ENCODE measurements at regions not wholly inside any gene's neighbourhood (a gene's known extent, or its start where the extent isn't known, plus 50 kb on each side); places are given as distances from the start of the nearest gene placed in this dataset.

DNA sequence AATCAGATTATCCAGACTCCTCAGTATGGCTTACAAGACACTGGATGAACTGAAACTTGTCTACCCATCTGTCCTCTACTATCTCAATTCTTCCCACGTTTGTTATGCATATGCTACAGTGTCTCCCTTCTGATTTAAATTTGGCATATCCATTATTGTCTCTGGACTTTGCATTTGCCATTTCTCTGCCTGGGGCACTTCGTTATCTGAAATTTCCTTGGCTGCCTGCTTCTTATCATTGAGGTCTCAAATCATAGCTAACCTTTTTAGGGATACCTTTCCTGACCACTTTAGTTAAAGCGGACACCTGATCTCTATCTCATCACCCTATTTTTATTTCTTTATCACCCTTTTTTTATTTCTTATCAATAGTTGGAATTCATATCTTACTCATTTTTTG is 853.4 kb downstream of the KCNJ2 start:
- Histone ChIP-seq H3K79me2 (ENCODE audit: control insufficient read depth, insufficient read depth, low read length) (no peaks in the 10 kb centered on the region), H3K9me3 (ENCODE audit: control extremely low read depth in 1 of 3, control insufficient read depth in 2 of 3, insufficient read depth in 1 of 3, low read length in 2 of 3) (peaks cover 0 to 2% (median 0%) of the 10 kb centered on the region in 3 donors), H3K36me3 (replicated peaks in 1 of 2; ENCODE audit: control extremely low read depth in 1 of 2, control insufficient read depth in 1 of 2, extremely low read depth in 1 of 2, insufficient read depth in 2 of 2, low read length in 1 of 2) (no peaks in the 10 kb centered on the region), H3K4me3 (ENCODE audit: control extremely low read depth in 1 of 5, extremely low read depth in 1 of 5, insufficient read depth in 1 of 5, low read depth in 2 of 5, low read length in 4 of 5) (no peak overlapping the region), H3K4me2 (replicated peaks; ENCODE audit: low read depth, low read length, poor library complexity, severe bottlenecking) (no peak overlapping the region), H3K27ac (ENCODE audit: low read length in 2 of 2) (no peak overlapping the region), H2AFZ (ENCODE audit: insufficient read depth, low read depth, low read length, poor library complexity, severe bottlenecking) (no peak overlapping the region), H4K20me1 (ENCODE audit: control insufficient read depth, insufficient read depth, low read length, poor library complexity, severe bottlenecking) (no peaks in the 10 kb centered on the region), H3K27me3 (replicated peaks in 1 of 4; ENCODE audit: control extremely low read depth in 1 of 4, control insufficient read depth in 3 of 4, insufficient read depth in 4 of 4, low read length in 3 of 4) (no peaks in the 10 kb centered on the region), H3K4me1 (ENCODE audit: control insufficient read depth in 2 of 2, insufficient read depth in 2 of 2, low read length in 2 of 2) (no peaks in the 10 kb centered on the region), H3K9ac (ENCODE audit: low read length) (no peak overlapping the region)
- WGBS (ENCODE audit: insufficient coverage), result 58% methylated on average over 2 of the region's 3 CpGs
- ATAC-seq (ENCODE audit: low read depth) (no peak), DNase-seq (no peak)
- Mint-ChIP-seq H3K4me3 (no peak overlapping the region), H3K4me1 (no peaks in the 10 kb centered on the region), H3K27me3 (no peaks in the 10 kb centered on the region), H3K9me3 (ENCODE audit: insufficient read depth) (no peaks in the 10 kb centered on the region), H3K27ac (no peak overlapping the region)
- TF ChIP-seq, protein P1, sequence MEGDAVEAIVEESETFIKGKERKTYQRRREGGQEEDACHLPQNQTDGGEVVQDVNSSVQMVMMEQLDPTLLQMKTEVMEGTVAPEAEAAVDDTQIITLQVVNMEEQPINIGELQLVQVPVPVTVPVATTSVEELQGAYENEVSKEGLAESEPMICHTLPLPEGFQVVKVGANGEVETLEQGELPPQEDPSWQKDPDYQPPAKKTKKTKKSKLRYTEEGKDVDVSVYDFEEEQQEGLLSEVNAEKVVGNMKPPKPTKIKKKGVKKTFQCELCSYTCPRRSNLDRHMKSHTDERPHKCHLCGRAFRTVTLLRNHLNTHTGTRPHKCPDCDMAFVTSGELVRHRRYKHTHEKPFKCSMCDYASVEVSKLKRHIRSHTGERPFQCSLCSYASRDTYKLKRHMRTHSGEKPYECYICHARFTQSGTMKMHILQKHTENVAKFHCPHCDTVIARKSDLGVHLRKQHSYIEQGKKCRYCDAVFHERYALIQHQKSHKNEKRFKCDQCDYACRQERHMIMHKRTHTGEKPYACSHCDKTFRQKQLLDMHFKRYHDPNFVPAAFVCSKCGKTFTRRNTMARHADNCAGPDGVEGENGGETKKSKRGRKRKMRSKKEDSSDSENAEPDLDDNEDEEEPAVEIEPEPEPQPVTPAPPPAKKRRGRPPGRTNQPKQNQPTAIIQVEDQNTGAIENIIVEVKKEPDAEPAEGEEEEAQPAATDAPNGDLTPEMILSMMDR (IDR thresholded peaks at IDR 0.05), result no peak
- CTCF ChIA-PET, result no interaction called here
- intact Hi-C loops (cut with micrococcal nuclease), result no loop called here
- POLR2A ChIA-PET, result no interaction called here

DNA sequence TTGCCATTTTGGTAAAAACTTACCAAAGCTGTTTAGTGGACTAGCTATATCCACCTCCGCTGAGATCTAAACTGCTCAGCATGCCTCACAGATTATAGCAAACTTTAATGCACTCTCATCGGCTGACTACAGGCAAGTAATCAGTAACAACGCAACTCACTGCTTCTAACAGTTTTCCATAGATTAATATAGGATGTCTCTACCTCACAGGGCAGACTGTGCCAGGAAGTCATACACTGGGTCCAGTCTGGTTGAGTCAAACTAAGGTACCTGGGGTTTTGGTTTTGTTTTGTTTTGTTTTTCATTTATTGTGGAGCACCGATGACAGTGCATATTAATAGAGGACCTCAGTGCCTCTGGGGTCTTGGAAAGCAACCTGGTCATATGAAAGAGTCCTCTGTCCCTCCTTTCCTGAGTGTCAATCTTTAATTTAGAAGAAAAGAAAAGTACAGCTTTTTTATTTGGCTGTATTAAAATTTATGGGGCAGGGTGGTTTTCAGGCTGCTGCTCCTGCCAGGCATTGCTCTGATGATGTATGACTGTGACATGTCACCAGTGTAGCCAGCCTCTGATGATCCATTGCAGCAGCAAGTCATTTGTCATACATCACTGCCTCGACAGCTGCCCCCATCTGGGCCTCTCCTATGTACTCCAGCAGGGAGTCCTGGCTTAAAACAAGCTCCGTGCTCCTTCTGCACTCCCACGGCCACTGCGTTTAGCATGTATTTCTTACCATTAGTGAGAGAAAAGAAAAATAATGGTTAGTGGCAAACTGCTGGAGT is 854.1 kb downstream of the KCNJ2 start:
- no peaks in the 10 kb centered on the region for H3K27me3 ChIP-seq (replicated peaks in 1 of 4; ENCODE audit: control extremely low read depth in 1 of 4, control insufficient read depth in 3 of 4, insufficient read depth in 4 of 4, low read length in 3 of 4)
- 68% methylated on average over 4 of the region's 8 CpGs for WGBS (ENCODE audit: insufficient coverage)

More for the DNA sequence above, 854.1 kb downstream of the KCNJ2 start:
- no peak overlapping the region for H3K4me3 ChIP-seq (ENCODE audit: control extremely low read depth in 1 of 5, extremely low read depth in 1 of 5, insufficient read depth in 1 of 5, low read depth in 2 of 5, low read length in 4 of 5)
- no peak for TF ChIP-seq EZH2 (IDR thresholded peaks at IDR 0.05; ENCODE audit: borderline replicate concordance, insufficient read depth, low read depth, low read length, poor library complexity, severe bottlenecking)
- TF ChIP-seq, protein P1 (IDR thresholded peaks at IDR 0.05), result no peak
- DNase-seq (no peak), ATAC-seq (ENCODE audit: low read depth) (no peak)
- no peaks in the 10 kb centered on the region for H3K36me3 ChIP-seq (replicated peaks in 1 of 2; ENCODE audit: control extremely low read depth in 1 of 2, control insufficient read depth in 1 of 2, extremely low read depth in 1 of 2, insufficient read depth in 2 of 2, low read length in 1 of 2)
- POLR2A ChIA-PET, result no interaction called here
- no peaks in the 10 kb centered on the region for H3K79me2 ChIP-seq (ENCODE audit: control insufficient read depth, insufficient read depth, low read length)
- no peak overlapping the region for H3K4me2 ChIP-seq (replicated peaks; ENCODE audit: low read depth, low read length, poor library complexity, severe bottlenecking)
- no peaks in the 10 kb centered on the region for H3K27me3 Mint-ChIP-seq
- CTCF ChIA-PET, result no interaction called here
- H4K20me1 ChIP-seq (ENCODE audit: control insufficient read depth, insufficient read depth, low read length, poor library complexity, severe bottlenecking), result no peaks in the 10 kb centered on the region
- H3K9me3 ChIP-seq (ENCODE audit: control extremely low read depth in 1 of 3, control insufficient read depth in 2 of 3, insufficient read depth in 1 of 3, low read length in 2 of 3), result peaks cover 0 to 2% (median 0%) of the 10 kb centered on the region in 3 donors
- no peak overlapping the region for H3K4me3 Mint-ChIP-seq
- no peaks in the 10 kb centered on the region for H3K4me1 ChIP-seq (ENCODE audit: control insufficient read depth in 2 of 2, insufficient read depth in 2 of 2, low read length in 2 of 2)
- H3K27ac Mint-ChIP-seq, result no peak overlapping the region
- H3K9me3 Mint-ChIP-seq (ENCODE audit: insufficient read depth), result no peaks in the 10 kb centered on the region
- H2AFZ ChIP-seq (ENCODE audit: insufficient read depth, low read depth, low read length, poor library complexity, severe bottlenecking), result no peak overlapping the region
- H3K27ac ChIP-seq (ENCODE audit: low read length in 2 of 2), result no peak overlapping the region
- intact Hi-C loops (cut with micrococcal nuclease), result no loop called here
- H3K4me1 Mint-ChIP-seq, result no peaks in the 10 kb centered on the region
- no peak overlapping the region for H3K9ac ChIP-seq (ENCODE audit: low read length)

All from B cell (primary cell).